ENCODE measurements at regions not wholly inside any gene's neighbourhood (a gene's known extent, or its start where the extent isn't known, plus 50 kb on each side); places are given as distances from the start of the nearest gene placed in this dataset.

DNA sequence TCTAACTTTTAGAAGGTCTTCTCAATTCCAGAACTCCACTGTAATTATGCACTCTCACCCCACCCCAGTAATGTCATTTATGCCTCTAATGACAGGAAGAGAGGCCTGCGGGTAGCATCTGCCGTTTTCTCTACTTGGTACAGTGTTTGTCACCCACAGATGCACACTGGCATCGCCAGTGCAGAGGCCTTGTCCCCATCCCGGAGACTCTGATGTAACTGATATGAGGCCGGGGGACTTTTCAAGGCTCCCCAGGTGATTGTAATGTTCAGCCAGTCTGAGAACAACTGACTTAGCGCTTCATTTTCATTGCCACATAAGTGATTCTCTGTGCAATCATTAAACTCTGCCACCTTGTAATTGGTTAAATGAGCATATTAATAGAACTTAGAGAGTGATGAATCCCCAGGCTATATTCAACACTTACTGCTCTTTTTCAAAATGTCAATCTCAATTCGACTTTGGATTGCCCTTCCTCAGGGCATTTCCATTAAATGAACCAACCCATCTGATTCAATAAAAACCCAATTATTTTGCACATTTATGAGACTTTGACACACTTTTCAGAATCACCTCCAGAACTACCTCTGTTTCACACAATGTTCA, 113.2 kb downstream of the HERPUD2 start:
- DNase-seq = no peak

DNA sequence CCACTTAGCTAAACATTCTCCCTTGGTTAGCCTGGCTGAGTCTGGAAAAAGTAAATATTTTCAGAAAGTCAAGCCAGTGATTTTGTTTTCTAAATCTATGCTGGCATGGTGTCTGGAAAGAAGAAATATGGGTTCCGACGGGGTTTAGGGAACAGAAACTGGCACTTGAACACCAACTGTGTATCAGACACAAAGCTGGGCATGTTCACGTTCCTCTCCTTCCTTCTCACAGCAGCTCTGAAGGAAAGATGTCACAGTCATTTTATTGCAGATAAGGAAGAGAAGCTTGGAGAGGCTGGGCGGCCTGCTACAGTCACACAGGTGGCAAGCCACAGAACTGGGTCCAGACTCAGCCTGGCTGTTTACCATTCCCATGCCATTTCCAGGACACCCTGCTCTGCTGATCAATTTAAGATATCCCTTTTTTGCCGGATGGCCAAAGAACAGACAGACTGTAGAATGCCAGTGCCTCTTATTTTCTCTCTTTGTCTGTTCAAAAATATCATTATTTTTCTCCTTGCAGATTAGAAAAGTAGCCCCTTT, 118.8 kb downstream of the HERPUD2 start:
- DNase-seq = no peak

DNA sequence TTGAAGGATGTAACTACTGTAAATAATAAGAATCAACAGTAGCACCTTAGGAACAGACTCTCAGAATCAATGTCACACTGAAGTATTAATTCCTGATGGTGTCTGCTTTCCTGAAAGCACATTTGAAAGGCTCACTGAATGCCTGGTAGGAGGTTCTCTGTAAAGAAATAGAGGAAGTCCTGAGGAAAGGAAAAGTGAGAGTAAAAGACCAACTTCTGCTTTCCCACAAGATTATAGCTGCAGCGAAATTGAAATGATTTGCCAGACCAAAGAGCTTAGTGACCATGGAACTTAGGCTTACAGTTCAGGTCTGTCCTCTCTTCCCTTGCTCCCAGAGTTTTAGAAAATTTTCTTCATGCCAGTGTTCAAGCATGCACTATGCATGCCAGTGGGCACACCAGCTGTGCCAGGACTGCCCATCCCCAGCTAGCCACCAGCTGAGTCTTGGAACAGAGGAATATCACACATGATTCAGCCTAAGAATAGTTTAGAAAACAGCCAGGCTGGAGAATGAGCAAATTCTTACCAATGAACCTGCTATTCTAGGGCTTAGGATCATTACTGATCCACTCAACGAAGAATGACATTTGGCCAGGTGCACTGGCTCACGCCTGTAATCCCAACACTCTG, 123.2 kb downstream of the HERPUD2 start:
- DNase-seq = no peak

DNA sequence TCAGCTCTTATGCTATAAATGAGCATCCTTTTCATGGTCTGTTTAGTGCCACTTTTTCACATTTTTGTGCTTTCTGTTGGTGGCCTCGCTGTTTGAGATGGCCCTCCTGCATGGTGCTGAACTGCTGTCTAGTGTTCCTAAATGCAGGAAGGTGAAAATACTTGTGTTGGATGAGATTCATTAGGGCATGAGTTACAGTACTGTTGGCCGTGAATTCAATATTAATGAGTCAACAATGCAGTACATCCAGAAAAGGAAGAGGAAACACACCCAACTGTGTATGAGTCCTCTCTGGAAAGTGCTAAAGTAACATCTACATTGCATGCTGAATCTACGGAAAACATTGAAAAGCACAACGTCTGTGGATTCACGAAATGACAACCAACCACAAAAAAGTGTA, 124.0 kb downstream of the HERPUD2 start:
- DNase-seq = no peak

DNA sequence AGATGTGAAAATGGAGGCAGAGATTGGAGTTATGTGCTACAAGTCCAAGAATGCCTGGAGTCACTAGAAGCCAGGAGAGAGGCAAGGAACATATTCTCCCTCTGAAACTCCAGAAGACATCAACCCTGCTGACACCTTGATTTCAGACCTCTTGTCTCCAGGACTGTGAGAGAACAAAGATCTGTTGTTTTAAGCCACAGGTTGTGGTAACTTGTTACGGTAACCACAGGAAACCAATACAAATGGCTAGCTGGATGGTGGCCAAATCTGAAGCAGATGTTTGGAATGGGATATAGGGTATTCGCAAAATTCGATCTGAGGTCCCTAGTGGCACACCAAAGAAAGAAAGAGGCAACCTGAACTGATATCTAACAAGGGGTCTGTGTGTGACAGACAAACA, 129.0 kb downstream of the HERPUD2 start:
- no peak for DNase-seq

DNA sequence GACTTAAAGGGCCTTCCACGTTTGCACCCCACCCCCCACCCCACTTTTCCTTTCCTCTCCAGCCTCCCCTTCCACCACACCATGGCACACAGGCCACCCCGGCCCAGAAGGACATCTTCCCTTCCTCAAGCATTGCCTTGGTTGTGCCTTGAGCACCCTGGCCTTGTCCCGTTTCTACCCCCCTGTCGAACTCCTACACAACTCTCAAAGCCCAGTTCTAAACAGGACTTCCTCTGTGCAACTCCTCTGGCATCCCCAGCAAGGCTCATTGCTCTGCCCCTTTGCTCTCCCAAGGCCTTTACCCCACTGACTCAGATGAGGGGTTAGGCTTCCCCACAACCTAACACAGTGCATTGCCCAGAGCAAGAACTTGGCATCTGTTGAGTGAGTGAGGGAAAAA, 136.1 kb downstream of the HERPUD2 start:
- DNase-seq = no peak

DNA sequence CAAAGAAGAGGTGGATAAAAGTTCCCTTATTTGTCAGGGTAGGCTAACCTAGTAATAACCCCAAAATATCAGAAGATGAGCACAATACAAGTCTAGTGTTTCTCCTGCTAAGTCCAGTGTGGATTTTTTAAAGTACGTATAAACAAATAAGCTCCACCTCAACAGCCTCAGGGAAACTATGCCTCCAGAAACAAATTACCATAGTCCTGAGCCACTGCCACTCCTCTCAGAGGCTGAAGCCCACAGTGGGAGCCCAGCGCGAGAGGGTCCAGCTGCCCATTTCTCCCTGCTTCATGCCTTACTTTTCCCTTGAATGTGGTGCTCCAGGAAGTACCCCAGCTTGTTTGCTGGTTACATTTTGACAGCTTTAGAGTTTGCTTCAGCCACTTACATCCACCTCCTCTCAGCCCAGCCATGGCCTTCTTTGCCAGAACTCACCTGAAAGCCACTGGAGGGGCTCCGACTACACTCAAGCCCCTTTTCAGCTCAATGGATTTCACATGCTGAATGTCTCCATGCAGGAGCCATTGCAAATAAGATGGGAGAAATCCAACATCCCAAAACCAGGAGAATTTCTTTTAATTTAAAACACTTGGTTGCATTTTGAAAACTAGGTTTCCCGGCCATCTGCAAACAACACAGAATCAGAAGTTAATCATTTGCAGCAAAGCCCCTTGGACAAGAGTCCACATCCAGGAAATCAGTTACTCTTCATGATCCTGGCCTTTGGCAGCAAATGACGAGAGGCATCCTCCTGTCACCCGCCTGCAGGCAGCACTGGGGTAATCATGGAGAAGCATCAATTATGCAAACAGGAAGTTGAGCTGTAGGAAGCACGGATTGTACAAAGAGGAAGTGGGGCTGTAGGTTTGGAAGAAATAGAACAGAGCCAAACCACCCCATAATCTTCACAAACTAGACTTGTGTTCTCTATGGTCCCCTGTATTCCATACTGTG, 138.1 kb downstream of the HERPUD2 start:
- DNase-seq = no peak

DNA sequence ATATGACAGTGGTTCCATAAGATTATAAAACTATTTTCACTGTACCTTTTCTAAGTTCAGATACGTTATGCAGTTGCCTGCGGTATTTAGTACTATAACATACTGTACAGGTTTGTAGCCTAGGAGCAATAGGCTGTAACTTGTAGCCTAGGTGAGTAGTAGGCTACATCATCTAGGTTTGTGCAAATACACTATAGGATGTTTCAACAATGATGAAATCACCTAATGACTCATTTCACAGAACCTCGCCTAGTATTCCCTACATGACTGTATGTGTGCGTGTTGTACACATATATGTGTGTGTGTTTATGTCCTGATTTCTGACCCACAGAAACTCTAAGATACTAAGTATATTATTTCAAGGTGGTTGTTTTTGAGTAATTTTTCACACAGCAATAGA, 139.0 kb downstream of the HERPUD2 start:
- no peak for DNase-seq

DNA sequence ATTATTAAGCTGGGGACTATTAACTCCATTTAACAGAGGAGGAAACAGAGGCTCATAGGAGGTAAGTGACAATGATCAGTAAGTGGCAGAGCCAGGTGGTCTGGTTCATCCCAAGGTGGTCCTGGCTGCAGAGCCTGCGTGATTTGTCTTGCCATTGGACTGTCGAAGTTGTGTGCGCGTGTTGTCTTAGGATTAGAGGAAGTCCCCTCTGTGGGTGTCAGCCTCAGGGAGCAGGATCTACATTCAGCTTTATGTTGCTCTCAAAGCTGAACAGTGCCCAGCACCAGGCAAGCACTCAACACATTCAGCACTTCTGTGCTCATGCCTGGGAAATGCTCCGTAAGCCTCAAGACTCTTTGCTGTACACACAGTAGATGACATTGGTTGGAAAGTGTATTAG, 139.5 kb downstream of the HERPUD2 start:
- no peak for DNase-seq

DNA sequence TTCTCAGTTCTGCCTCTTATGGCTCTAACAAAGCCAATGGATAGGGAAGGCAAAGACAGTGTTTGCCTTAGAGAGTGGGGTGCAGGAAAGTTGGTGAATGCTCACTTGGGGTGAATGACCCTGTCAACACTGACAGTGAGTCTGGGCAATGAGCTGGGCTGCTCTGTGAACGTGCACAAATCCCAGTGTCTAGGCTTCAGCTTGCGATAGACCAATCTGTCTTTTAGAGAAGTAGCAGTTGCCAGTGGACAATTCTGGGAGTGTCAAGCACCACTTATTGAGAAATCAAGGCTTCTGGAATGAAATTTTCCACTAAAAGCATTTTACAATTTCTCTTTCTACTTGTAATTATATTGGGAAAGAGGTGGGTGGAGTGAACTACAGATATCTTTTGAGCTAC, 141.4 kb downstream of the HERPUD2 start:
- no peak for DNase-seq

DNA sequence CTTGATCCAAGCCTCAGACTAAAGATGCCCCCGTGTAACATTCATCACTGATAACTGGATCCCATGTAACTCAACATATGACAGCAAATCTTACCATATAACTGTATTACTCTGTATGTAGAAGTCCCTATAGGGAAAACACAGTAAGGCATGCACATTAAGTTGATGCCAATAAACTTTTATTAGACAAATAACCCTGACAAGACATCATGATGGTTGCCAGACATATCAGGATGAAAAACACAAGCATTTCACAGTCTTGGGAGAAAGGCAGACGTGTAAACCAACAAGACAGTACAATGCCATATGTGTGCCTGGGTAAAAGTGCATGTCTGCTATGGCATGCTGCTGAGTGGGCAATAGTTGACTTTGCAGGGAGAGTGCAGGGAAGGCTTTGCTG, 142.2 kb downstream of the HERPUD2 start:
- DNase-seq = no peak

DNA sequence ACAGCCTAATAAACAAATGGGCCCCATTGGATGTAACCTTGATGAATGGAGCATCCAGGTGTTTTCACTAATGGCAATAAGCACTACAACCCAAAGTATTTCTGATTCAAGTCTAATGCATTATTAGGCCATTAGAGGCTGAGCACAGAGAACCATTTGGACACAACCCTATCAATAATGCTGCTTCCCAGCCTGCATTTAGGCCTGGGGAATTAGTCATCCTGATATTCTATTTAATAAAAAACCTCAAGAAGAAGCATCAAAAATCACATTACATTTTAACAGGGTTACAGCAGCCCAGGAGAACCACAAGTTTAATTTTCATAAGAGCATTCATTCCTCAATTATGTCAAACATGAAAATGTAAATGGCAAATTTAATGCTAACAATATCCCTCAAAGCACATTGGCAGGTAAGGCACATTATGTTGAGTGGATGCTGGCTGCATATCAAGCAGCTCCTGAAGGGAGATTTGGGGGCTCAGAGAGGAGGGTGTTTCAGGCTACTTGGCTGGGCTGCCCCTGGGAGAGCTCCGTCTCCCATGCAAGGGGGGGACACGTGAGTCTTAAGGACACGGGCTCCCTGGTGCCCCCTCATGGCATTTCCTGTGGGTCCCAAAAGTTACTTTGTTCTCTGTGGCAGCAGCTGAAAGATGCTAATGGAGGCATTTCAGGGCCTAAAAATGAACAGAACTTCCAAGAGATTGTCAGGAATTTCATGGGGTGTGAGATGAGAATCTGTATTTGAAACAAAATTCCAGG, 143.4 kb downstream of the HERPUD2 start:
- DNase-seq = no peak

DNA sequence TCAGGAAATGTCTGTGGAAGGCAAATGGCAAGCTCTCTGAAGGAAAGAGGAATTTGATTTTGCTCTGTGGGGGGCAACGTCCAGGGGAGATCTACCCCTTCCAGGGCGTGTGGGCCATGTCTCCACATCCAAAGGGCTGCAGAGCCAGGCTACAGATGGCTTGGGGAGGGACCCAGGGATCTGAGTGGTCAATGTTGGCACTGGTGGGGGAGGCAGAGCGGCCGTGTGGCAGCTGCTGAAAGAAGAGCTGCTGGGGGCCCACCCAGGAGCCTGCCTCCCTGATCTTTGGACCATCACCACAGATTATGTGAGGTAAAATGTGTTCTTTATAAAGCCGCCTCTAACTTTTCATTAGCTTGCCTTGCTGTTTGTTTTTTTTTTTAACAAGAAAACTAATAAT, 144.1 kb downstream of the HERPUD2 start:
- no peak for DNase-seq

DNA sequence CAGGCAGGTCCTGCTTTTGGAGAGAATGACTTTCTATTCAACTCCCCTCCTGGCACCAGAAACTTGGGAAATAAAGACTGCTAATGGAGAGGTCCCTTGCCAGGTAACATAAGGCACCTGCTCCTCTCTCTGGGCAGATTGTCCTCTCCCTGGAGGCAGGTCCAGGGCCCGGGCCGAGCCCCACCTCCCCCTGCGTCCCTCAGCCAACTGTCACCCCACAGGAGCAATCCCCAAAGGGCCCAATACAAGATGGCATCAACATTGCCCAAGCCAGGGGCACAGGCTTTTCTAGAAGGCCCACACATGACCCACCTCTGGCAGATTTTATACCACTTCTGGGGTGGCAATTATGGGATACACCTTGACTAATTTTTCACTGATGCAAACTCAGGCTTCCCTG, 145.2 kb downstream of the HERPUD2 start:
- no peak for DNase-seq

DNA sequence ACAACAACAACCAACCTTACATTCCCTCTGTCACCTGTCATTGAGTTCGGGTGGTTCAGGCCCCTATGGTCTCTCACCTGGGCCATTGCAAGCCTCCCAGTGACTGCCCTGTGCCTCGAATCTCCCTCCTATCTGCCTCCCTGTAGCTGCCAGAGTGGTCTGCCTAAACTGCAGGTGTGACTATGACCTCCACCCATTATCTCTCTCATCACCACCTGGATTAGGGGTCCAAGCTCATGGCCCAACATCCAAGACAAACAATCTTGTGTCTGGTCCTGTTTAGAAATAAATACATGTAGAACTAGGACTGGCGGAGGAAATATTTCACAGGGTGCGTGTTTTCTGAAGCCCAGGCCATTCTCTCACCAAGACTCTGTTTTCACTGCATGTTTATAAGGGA, 146.6 kb downstream of the HERPUD2 start:
- DNase-seq = no peak

DNA sequence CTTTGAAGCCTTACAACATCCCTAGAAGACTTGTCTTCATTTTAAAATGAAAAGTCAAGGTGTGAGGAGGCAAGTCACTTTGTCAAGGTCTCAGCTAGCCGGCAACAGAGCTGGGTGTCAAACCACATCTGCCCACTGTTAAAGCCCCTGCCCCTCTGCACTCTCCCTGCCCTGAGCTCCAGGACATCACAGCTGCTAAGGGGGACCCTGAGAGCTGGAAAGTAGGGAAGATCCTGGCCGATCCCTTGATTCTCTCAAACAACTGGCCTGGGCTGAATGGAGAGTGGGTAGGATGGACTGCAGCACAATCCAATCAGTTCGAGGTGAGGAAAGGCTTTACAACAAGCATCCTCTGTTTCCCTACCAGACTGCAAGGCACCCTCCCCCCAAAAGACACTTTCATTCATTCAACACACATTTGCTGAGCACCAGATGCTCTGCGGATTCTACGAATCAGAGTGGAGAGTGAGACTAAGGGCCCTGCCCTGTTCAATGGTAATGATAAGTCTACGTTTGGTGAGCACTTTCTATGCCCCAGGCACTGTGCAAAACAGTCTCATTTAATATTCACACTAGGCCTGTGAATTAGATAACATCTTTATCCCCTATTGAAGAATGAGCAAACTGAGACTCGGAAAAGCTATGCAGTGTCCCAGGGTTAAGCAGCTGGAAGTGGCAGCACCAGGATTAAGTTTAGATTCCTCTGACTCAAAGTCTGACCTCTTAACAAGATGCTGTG, 148.1 kb downstream of the HERPUD2 start:
- no peak for DNase-seq

DNA sequence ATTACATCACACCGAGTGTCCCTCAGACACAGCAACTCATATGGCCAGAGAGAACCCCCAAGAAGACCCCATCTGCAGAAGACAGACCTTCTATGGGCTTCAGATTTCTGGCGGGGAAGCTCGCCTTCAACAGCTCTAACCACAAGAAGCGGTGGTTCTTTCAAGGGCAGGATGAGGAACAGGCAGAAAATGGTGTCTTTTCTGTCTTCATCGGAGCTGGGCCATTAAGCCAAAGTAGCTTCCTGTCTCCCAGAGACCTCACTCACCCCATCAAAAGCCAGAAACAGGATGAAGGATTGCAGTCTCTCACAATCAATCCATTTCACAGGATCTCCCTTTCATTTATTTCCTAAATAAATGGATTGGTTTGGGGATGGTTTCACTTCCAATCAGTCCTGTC, 149.1 kb downstream of the HERPUD2 start:
- no peak for DNase-seq

DNA sequence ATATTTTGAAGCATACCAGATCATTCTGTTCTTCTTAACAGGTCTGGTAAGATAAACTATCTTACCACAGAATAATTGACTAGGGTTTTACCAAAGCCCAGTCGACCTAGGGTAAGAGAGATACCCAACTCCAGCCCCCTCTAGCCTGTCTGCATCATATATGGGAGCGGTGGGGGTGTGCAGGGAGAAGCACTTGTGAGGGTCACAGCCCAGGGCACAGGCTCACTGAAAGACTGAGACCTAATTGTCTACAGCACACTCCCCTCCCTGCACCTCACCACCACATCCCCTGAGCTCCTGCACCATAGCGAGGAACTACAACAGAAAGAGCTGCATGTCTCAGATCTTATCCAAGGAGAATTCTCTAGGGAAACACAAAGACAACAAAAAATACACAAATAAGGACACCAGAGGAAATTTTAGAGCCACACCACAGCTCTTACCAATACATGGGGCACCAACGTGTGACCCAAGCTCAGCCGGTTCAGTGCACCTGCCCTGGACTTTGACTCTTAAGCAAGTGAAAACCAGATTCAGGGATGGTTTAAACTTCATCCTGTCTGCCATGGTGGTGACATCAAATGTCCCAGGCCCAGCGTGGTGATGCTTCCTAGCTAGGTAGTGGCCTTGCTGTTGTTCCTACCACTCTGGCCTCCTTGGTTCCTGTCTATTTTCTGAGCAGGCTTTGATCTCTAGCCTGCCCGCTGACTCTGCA, 150.8 kb downstream of the HERPUD2 start:
- DNase-seq = no peak

DNA sequence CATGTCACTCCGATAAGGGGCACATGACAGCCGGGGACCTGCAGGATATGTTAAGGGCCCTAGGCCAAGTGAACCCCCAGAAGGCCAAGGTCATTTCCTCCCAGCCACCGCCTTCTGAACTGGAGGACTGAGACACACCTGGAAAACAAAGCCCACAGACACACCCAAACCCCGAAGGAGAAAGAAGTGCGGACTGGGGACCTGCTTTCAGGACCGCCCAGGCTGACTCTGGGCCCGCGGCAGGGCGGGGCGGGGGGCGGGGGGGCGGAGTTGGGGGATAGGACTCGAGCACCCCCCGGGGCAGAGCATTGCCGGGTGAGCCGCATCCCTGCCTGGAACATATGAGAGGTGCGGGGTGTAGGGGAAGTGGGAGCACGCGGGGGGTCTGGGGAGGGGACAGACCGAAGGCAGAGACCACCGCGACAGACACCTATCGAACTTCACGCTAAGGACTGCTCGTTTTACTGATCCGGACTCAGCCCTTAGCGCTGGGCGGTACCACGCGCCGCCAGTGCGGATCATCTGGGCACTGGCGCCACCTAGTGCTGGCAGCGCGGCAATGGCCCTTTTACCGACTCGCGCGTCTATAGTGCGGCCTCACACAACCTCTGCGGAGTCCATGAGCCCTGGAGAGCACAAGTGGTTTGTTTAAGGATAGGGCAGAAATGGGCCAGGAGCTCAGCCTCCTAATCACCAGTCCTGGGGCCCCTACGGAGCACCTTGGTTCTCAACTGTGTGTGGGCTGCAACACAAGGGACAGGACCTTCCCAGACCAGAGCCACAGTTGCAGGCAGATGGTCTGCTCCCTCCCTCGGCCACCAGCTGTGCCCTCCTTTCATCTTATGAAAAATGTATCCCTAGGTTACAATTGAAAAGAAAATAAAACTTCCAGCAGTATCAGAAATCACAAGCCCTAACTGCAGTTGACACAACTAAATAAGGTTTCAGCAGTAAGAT, 157.6 kb downstream of the HERPUD2 start:
- DNase-seq = peak; percentile 80

DNA sequence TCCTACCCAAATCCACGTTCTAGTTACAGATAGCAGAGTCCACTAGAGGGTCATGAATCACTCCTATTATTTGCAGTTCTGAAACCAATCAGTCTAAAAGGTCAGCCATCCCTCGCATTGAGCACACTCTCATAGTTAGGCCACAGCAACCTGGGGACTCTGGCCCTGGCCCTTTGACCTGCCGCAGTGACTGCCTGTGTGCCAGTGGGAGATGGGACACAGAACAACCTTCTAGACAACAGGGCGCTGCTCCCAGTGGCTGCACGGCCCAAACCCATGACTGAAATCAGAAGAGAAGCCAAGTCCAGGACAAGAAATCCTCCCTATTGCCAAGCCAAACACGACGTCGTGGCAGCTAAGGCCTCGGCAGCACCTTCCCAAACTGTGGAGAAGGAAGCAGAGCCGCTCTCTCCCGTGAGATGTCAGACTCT, 158.5 kb downstream of the HERPUD2 start:
- DNase-seq = no peak
